CD14-positive monocyte (primary cell): ENCODE measurements at regions not wholly inside any gene's neighbourhood (a gene's known extent, or its start where the extent isn't known, plus 50 kb on each side); places are given as distances from the start of the nearest gene placed in this dataset. TPM values are rescaled to one million over a fixed set of nuclear protein-coding genes. Genes with fewer than 3 reads are reported as not detected.

Experiments used
- DNase-seq, 3 donors: peaks; one replicate each; pipeline ENCODE4 v3.0.0-alpha.2; 2011 to 2022
- H2AFZ ChIP-seq: 2 replicates; pipeline ENCODE4 v1.6.0; 2012; ENCODE audit warnings: mild to moderate bottlenecking, low read depth, low read length, inconsistent platforms; ENCODE audit not compliant: insufficient read depth, poor library complexity, severe bottlenecking
- H3K27ac ChIP-seq, 2 donors: 1 replicate in 1 of 2; 2 replicates in 1 of 2; pipeline ENCODE4 v1.5.1; 2012 to 2013; ENCODE audit warnings: low read length in 2 of 2, control low read depth in 1 of 2, inconsistent platforms in 1 of 2, low read depth in 1 of 2, mild to moderate bottlenecking in 1 of 2
- H3K27me3 ChIP-seq, 2 donors: one replicate each; pipeline versions ENCODE4 v1.6.0 to v1.6.1; 2011 to 2013; ENCODE audit warnings: low read length in 2 of 2; ENCODE audit not compliant: control insufficient read depth in 2 of 2, insufficient read depth in 2 of 2
- H3K36me3 ChIP-seq, 2 donors: replicated peaks in 1 of 2; 1 replicate in 1 of 2; 2 replicates in 1 of 2; pipeline versions ENCODE4 v1.5.1 to v1.6.1; 2012 to 2013; ENCODE audit warnings: low read length in 2 of 2, control low read depth in 1 of 2, inconsistent platforms in 1 of 2, mild to moderate bottlenecking in 1 of 2; ENCODE audit not compliant: insufficient read depth in 2 of 2, control insufficient read depth in 1 of 2
- H3K4me1 ChIP-seq, 2 donors: 1 replicate in 1 of 2; 2 replicates in 1 of 2; pipeline versions ENCODE4 v1.5.1 to v1.6.1; 2012 to 2013; ENCODE audit warnings: low read length in 2 of 2, control low read depth in 1 of 2, inconsistent platforms in 1 of 2, mild to moderate bottlenecking in 1 of 2, moderate library complexity in 1 of 2; ENCODE audit not compliant: insufficient read depth in 2 of 2, control insufficient read depth in 1 of 2
- H3K4me2 ChIP-seq: replicated peaks from 2 replicates; pipeline ENCODE3; 2012; ENCODE audit warnings: low read length, moderate library complexity, mild to moderate bottlenecking; ENCODE audit not compliant: poor library complexity, severe bottlenecking; ENCODE audit errors: extremely low read depth
- H3K4me3 ChIP-seq, 3 experiments: fragments of 200-600 bp in 1 of 3; sonication (generic) in 1 of 3; replicated peaks in 1 of 3; 1 replicate in 2 of 3; 2 replicates in 1 of 3; pipeline ENCODE4 v1.5.1; 2011 to 2013; ENCODE audit warnings: low read length in 3 of 3, mild to moderate bottlenecking in 3 of 3, control low read depth in 2 of 3, low read depth in 2 of 3, inconsistent platforms in 1 of 3, moderate library complexity in 1 of 3
- H3K79me2 ChIP-seq: 2 replicates; pipeline ENCODE4 v1.6.0; 2012; ENCODE audit warnings: mild to moderate bottlenecking, control low read depth, inconsistent platforms, low read length, moderate library complexity; ENCODE audit not compliant: insufficient read depth
- H3K9ac ChIP-seq: 2 replicates; pipeline ENCODE4 v1.6.0; 2017; ENCODE audit warnings: low read length, mild to moderate bottlenecking; ENCODE audit not compliant: insufficient read depth, poor library complexity, severe bottlenecking
- H3K9me3 ChIP-seq, 2 donors: replicated peaks in 1 of 2; 1 replicate in 1 of 2; 2 replicates in 1 of 2; pipeline versions ENCODE4 v1.5.1 to v1.6.1; 2012 to 2013; ENCODE audit warnings: low read length in 2 of 2, control low read depth in 1 of 2; ENCODE audit not compliant: control insufficient read depth in 1 of 2, insufficient read depth in 1 of 2
- H4K20me1 ChIP-seq: 2 replicates; pipeline ENCODE4 v1.6.0; 2012; ENCODE audit warnings: mild to moderate bottlenecking, low read length, control low read depth, moderate library complexity; ENCODE audit not compliant: insufficient read depth
- H3K27ac Mint-ChIP-seq, 7 donors: one replicate each; pipeline ENCODE4 v1.8.0; 2020; ENCODE audit warnings: mild to moderate bottlenecking in 7 of 7, mixed read lengths in 7 of 7, moderate library complexity in 6 of 7, inconsistent platforms in 2 of 7
- H3K27me3 Mint-ChIP-seq, 3 donors: one replicate each; pipeline ENCODE4 v1.8.0; 2021 to 2022; ENCODE audit warnings: low read depth in 3 of 3, mild to moderate bottlenecking in 3 of 3, mixed read lengths in 3 of 3, moderate library complexity in 3 of 3, inconsistent platforms in 1 of 3
- H3K36me3 Mint-ChIP-seq, 2 donors: one replicate each; pipeline ENCODE4 v1.8.0; 2020; ENCODE audit warnings: mixed read lengths in 2 of 2, inconsistent platforms in 1 of 2, mild to moderate bottlenecking in 1 of 2
- H3K4me1 Mint-ChIP-seq: one replicate; pipeline ENCODE4 v1.8.0; 2020; ENCODE audit warnings: mild to moderate bottlenecking, mixed read lengths
- H3K4me3 Mint-ChIP-seq, 2 donors: one replicate each; pipeline ENCODE4 v1.8.0; 2020; ENCODE audit warnings: mild to moderate bottlenecking in 2 of 2, mixed read lengths in 2 of 2, moderate library complexity in 1 of 2
- H3K9me3 Mint-ChIP-seq, 7 donors: one replicate each; pipeline ENCODE4 v1.8.0; 2020 to 2022; ENCODE audit warnings: mixed read lengths in 7 of 7, mild to moderate bottlenecking in 6 of 7, moderate library complexity in 6 of 7, inconsistent platforms in 2 of 7
- WGBS: methylation state at CpG from one replicate; pipeline ENCODE4 v1.1.5; 2013; ENCODE audit warnings: missing lambda C conversion rate; ENCODE audit not compliant: insufficient coverage; 5-methylcytosine and 5-hydroxymethylcytosine counted together
- intact Hi-C, 2 donors: fragments of 100-400 bp; cut with micrococcal nuclease; formaldehyde crosslinking; loops; one replicate each; pipeline versions ENCODE4 v1.15.0 to v1.15.1; 2023
- small RNA-seq: library from RNA; depleted of rRNA; stranded (forward); fragments of <200 nt; gene quantifications from one replicate; pipeline ENCODE3, GENCODE V24; 2012; ENCODE audit warnings: low read depth; ENCODE audit not compliant: insufficient read length
- TF ChIP-seq, protein P1 (sequence below): fragments of 200-600 bp; IDR thresholded peaks from one replicate; pipeline ENCODE4 v1.8.0; 2022; ENCODE audit warnings: antibody characterized with exemption, mild to moderate bottlenecking

DNA sequence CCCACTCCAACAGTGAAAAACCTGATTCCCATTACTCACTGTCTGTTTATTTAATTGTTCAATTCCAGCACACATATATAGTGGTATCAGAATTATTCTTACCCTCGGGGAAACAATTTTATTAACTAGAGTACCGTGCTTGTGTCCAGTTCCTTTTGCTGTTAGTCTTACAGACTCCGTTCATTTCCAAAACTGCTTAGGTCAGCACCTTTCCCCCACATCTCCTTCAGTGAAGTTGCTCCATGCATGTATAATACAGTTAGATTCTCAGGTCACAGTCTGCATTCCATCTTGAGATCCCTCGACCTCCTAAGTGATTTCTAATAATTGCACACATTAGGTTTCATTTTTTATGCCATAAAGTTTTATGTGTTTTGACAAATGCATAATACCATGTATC lies 56.3 kb upstream of the ZNF521 start:
- Histone ChIP-seq H3K27me3 (no peaks in the 10 kb centered on the region), H3K4me2 (no peak overlapping the region), H3K9me3 (no peaks in the 10 kb centered on the region), H3K27ac (no peak overlapping the region), H3K36me3 (no peaks in the 10 kb centered on the region), H4K20me1 (no peaks in the 10 kb centered on the region), H3K79me2 (no peaks in the 10 kb centered on the region), H3K9ac (no peak overlapping the region), H3K4me1 (no peaks in the 10 kb centered on the region), H2AFZ (no peak overlapping the region), H3K4me3 (no peak overlapping the region)
- H3K27me3 Mint-ChIP-seq = no peaks in the 10 kb centered on the region
- peaks cover 0 to 3% (median 2%) of the 10 kb centered on the region in 7 donors for H3K9me3 Mint-ChIP-seq
- no peak for DNase-seq
- no CpG with 5 or more reads among the region's 4 CpGs for WGBS
- TF ChIP-seq, protein P1, sequence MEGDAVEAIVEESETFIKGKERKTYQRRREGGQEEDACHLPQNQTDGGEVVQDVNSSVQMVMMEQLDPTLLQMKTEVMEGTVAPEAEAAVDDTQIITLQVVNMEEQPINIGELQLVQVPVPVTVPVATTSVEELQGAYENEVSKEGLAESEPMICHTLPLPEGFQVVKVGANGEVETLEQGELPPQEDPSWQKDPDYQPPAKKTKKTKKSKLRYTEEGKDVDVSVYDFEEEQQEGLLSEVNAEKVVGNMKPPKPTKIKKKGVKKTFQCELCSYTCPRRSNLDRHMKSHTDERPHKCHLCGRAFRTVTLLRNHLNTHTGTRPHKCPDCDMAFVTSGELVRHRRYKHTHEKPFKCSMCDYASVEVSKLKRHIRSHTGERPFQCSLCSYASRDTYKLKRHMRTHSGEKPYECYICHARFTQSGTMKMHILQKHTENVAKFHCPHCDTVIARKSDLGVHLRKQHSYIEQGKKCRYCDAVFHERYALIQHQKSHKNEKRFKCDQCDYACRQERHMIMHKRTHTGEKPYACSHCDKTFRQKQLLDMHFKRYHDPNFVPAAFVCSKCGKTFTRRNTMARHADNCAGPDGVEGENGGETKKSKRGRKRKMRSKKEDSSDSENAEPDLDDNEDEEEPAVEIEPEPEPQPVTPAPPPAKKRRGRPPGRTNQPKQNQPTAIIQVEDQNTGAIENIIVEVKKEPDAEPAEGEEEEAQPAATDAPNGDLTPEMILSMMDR = no peak
- H3K4me3 Mint-ChIP-seq = no peak overlapping the region
- intact Hi-C loops = no loop called here
- no peaks in the 10 kb centered on the region for H3K36me3 Mint-ChIP-seq
- H3K27ac Mint-ChIP-seq = no peak overlapping the region
- no peaks in the 10 kb centered on the region for H3K4me1 Mint-ChIP-seq

Small RNA genes lying in the stretch of these regions (small RNA-seq; reads per million reads assigned to genes)
- gene AC027229.1 (not detected), gene RN7SL97P (not detected)
